B cell (primary cell): ENCODE measurements at regions not wholly inside any gene's neighbourhood (a gene's known extent, or its start where the extent isn't known, plus 50 kb on each side); places are given as distances from the start of the nearest gene placed in this dataset.

Experiments used
- ATAC-seq: fragments of 200-7000 bp; cut with Tn5 transposase; one replicate; pipeline ENCODE4 v1.10.0; 2021; ENCODE audit warnings: low read depth, mild to moderate bottlenecking, moderate number of reproducible peaks, moderate library complexity
- CTCF ChIA-PET: fragments of 350-600 bp; sonication (Branson Sonifier 250); formaldehyde crosslinking; loops from one replicate; lab custom pipeline; 2021; ENCODE audit warnings: antibody characterized with exemption, inconsistent platforms; lab: Charles Lee
- POLR2A ChIA-PET: fragments of 350-600 bp; sonication (Branson Sonifier 250); formaldehyde crosslinking; loops from one replicate; lab custom pipeline; 2021; ENCODE audit warnings: antibody characterized with exemption; lab: Charles Lee
- DNase-seq: peaks from one replicate; pipeline ENCODE4 v3.0.0; 2013
- H2AFZ ChIP-seq: 2 replicates; pipeline ENCODE4 v1.6.1; 2012; ENCODE audit warnings: mild to moderate bottlenecking, low read depth, low read length; ENCODE audit not compliant: insufficient read depth, poor library complexity, severe bottlenecking
- H3K27ac ChIP-seq, 2 donors: 1 replicate in 1 of 2; 2 replicates in 1 of 2; pipeline ENCODE4 v1.5.1; 2012 to 2013; ENCODE audit warnings: low read length in 2 of 2, mild to moderate bottlenecking in 2 of 2, moderate library complexity in 1 of 2
- H3K27me3 ChIP-seq, 4 experiments: fragments of 200-600 bp in 1 of 4; sonication (generic) in 1 of 4; replicated peaks in 1 of 4; 1 replicate in 2 of 4; 2 replicates in 2 of 4; pipeline versions ENCODE4 v1.6.1 to v1.7.0; 2013 to 2016; ENCODE audit warnings: low read length in 3 of 4, mild to moderate bottlenecking in 2 of 4, mixed read lengths in 1 of 4, moderate library complexity in 1 of 4; ENCODE audit not compliant: insufficient read depth in 4 of 4, control insufficient read depth in 3 of 4; ENCODE audit errors: control extremely low read depth in 1 of 4
- H3K36me3 ChIP-seq, 2 experiments: replicated peaks in 1 of 2; 1 replicate in 1 of 2; 2 replicates in 1 of 2; pipeline versions ENCODE4 v1.6.1 to v1.7.1; 2013; ENCODE audit warnings: low read length in 1 of 2; ENCODE audit not compliant: insufficient read depth in 2 of 2, control insufficient read depth in 1 of 2; ENCODE audit errors: control extremely low read depth in 1 of 2, extremely low read depth in 1 of 2
- H3K4me1 ChIP-seq, 2 donors: fragments of 200-600 bp in 1 of 2; sonication (generic) in 1 of 2; 1 replicate in 1 of 2; 2 replicates in 1 of 2; pipeline versions ENCODE4 v1.5.1 to v1.6.1; 2013 to 2017; ENCODE audit warnings: low read length in 2 of 2; ENCODE audit not compliant: control insufficient read depth in 2 of 2, insufficient read depth in 2 of 2
- H3K4me2 ChIP-seq: replicated peaks from 2 replicates; pipeline ENCODE3; 2012; ENCODE audit warnings: mild to moderate bottlenecking, low read depth, low read length; ENCODE audit not compliant: poor library complexity, severe bottlenecking
- H3K4me3 ChIP-seq, 5 experiments: fragments of 200-600 bp in 1 of 5; sonication (generic) in 1 of 5; 1 replicate in 3 of 5; 2 replicates in 2 of 5; pipeline versions ENCODE4 v1.5.1 to v1.7.0; 2011 to 2016; ENCODE audit warnings: low read length in 4 of 5, mild to moderate bottlenecking in 4 of 5, low read depth in 2 of 5, control low read depth in 1 of 5, moderate library complexity in 1 of 5; ENCODE audit not compliant: insufficient read depth in 1 of 5; ENCODE audit errors: control extremely low read depth in 1 of 5, extremely low read depth in 1 of 5
- H3K79me2 ChIP-seq: fragments of 200-600 bp; sonication (generic); one replicate; pipeline ENCODE4 v1.6.0; 2016; ENCODE audit warnings: low read length; ENCODE audit not compliant: control insufficient read depth, insufficient read depth
- H3K9ac ChIP-seq: fragments of 200-600 bp; sonication (generic); 2 replicates; pipeline ENCODE4 v1.6.1; 2017; ENCODE audit warnings: mild to moderate bottlenecking, low read length, moderate library complexity
- H3K9me3 ChIP-seq, 3 donors: one replicate each; pipeline versions ENCODE4 v1.6.1 to v1.7.1; 2013; ENCODE audit warnings: low read length in 2 of 3; ENCODE audit not compliant: control insufficient read depth in 2 of 3, insufficient read depth in 1 of 3; ENCODE audit errors: control extremely low read depth in 1 of 3
- H4K20me1 ChIP-seq: 2 replicates; pipeline ENCODE4 v1.6.0; 2012; ENCODE audit warnings: mild to moderate bottlenecking, low read length; ENCODE audit not compliant: insufficient read depth, control insufficient read depth, poor library complexity, severe bottlenecking
- H3K27ac Mint-ChIP-seq: one replicate; pipeline ENCODE4 v1.8.0; 2021; ENCODE audit warnings: mixed read lengths
- H3K27me3 Mint-ChIP-seq: one replicate; pipeline ENCODE4 v1.8.0; 2021; ENCODE audit warnings: mixed read lengths
- H3K4me1 Mint-ChIP-seq: one replicate; pipeline ENCODE4 v1.8.0; 2021; ENCODE audit warnings: mixed read lengths
- H3K4me3 Mint-ChIP-seq: one replicate; pipeline ENCODE4 v1.8.0; 2021; ENCODE audit warnings: mixed read lengths
- H3K9me3 Mint-ChIP-seq: one replicate; pipeline ENCODE4 v1.8.0; 2022; ENCODE audit warnings: mixed read lengths; ENCODE audit not compliant: insufficient read depth
- EZH2 ChIP-seq: IDR thresholded peaks from 2 replicates; pipeline ENCODE4 v1.6.1; 2012; ENCODE audit warnings: borderline replicate concordance, low read depth, mild to moderate bottlenecking, moderate library complexity, low read length; ENCODE audit not compliant: insufficient read depth, poor library complexity, severe bottlenecking
- WGBS: methylation state at CpG from one replicate; pipeline ENCODE4 v1.1.5; 2013; ENCODE audit warnings: missing lambda C conversion rate; ENCODE audit not compliant: insufficient coverage; 5-methylcytosine and 5-hydroxymethylcytosine counted together
- intact Hi-C: fragments of 100-400 bp; cut with micrococcal nuclease; formaldehyde crosslinking; loops from one replicate; pipeline ENCODE4 v1.10.0; 2022
- TF ChIP-seq, protein P1 (sequence below): fragments of 200-600 bp; IDR thresholded peaks from one replicate; pipeline ENCODE4 v1.8.0; 2022; ENCODE audit warnings: antibody characterized with exemption, mild to moderate bottlenecking

DNA sequence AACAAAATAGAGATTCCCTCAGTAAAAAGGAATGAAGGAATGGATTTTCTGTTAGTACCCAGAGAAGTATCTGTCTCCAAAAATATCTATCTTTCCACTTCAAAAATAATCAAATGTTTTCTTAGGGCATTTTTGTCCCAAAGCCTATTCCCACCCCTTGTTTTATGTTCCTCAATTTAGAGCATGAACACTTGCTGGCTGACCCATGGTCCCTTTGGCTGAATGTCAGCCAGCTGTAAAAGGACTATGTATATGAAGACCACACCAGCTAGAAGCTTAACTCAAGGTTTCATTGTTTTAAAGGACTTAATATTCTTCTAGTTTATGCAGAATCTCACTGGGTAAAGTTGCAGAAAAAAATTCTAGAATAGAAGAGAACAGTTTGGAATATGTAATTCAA lies 931.2 kb downstream of the MCTP2 start:
- TF ChIP-seq EZH2 = no peak
- TF ChIP-seq, protein P1, sequence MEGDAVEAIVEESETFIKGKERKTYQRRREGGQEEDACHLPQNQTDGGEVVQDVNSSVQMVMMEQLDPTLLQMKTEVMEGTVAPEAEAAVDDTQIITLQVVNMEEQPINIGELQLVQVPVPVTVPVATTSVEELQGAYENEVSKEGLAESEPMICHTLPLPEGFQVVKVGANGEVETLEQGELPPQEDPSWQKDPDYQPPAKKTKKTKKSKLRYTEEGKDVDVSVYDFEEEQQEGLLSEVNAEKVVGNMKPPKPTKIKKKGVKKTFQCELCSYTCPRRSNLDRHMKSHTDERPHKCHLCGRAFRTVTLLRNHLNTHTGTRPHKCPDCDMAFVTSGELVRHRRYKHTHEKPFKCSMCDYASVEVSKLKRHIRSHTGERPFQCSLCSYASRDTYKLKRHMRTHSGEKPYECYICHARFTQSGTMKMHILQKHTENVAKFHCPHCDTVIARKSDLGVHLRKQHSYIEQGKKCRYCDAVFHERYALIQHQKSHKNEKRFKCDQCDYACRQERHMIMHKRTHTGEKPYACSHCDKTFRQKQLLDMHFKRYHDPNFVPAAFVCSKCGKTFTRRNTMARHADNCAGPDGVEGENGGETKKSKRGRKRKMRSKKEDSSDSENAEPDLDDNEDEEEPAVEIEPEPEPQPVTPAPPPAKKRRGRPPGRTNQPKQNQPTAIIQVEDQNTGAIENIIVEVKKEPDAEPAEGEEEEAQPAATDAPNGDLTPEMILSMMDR = no peak

DNA sequence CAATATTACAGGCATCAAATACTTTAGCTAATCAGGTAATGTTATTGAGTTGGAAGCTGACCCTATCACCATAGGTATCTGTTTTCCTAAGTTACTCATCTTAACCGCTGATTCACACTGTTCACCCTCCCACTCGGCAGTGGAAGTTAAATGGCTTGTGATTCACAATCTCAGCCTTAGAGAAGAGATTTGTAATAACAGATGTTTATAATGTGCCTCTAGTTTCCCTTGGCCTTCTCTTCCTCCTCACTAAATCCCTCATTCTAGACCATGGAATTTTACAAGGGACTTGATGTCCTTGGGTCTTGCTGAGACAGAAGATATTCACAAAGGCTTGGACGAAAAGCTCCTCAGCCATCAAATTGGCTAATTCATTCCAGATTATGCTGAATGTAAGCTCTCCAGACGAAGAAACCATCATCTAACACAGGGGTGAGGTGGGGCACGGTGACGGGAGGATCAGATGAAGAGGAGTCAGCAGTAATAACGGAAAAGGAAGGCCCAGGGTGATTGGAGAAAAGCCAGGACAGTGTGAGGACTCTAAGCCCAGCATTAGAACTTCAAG lies 931.7 kb downstream of the MCTP2 start:
- no peak overlapping the region for H3K4me3 ChIP-seq
- ATAC-seq (no peak), DNase-seq (no peak)
- no peaks in the 10 kb centered on the region for H3K36me3 ChIP-seq
- no peak overlapping the region for H3K4me2 ChIP-seq
- no peaks in the 10 kb centered on the region for H3K27me3 Mint-ChIP-seq
- CTCF ChIA-PET = no interaction called here
- no peak overlapping the region for H3K4me3 Mint-ChIP-seq
- TF ChIP-seq, protein P1 = no peak
- TF ChIP-seq EZH2 = no peak
- no peaks in the 10 kb centered on the region for H3K27me3 ChIP-seq
- H3K9ac ChIP-seq = no peak overlapping the region
- H3K4me1 Mint-ChIP-seq = no peaks in the 10 kb centered on the region
- no peak overlapping the region for H3K27ac Mint-ChIP-seq
- H4K20me1 ChIP-seq = no peaks in the 10 kb centered on the region
- no peaks in the 10 kb centered on the region for H3K79me2 ChIP-seq
- no peak overlapping the region for H2AFZ ChIP-seq
- POLR2A ChIA-PET = no interaction called here
- H3K9me3 ChIP-seq = peaks cover 0 to 5% (median 0%) of the 10 kb centered on the region in 3 donors
- no peak overlapping the region for H3K27ac ChIP-seq
- H3K4me1 ChIP-seq = no peaks in the 10 kb centered on the region
- no peaks in the 10 kb centered on the region for H3K9me3 Mint-ChIP-seq
- intact Hi-C loops = no loop called here
- no CpG with 5 or more reads among the region's 7 CpGs for WGBS

More for the DNA sequence above, 931.2 kb downstream of the MCTP2 start:
- Histone ChIP-seq H3K27ac (no peak overlapping the region), H2AFZ (no peak overlapping the region), H3K4me3 (no peak overlapping the region), H4K20me1 (no peaks in the 10 kb centered on the region), H3K27me3 (no peaks in the 10 kb centered on the region), H3K79me2 (no peaks in the 10 kb centered on the region), H3K4me1 (no peaks in the 10 kb centered on the region), H3K9me3 (peaks cover 0 to 5% (median 0%) of the 10 kb centered on the region in 3 donors), H3K4me2 (no peak overlapping the region), H3K9ac (no peak overlapping the region), H3K36me3 (no peaks in the 10 kb centered on the region)
- H3K27ac Mint-ChIP-seq = no peak overlapping the region
- ATAC-seq (no peak), DNase-seq (no peak)
- POLR2A ChIA-PET = no interaction called here
- CTCF ChIA-PET = no interaction called here
- no peaks in the 10 kb centered on the region for H3K4me1 Mint-ChIP-seq
- H3K9me3 Mint-ChIP-seq = no peaks in the 10 kb centered on the region
- intact Hi-C loops = no loop called here
- no peak overlapping the region for H3K4me3 Mint-ChIP-seq
- no peaks in the 10 kb centered on the region for H3K27me3 Mint-ChIP-seq
